Lower leg skin (tissue), 4 donors: ENCODE measurements at regions not wholly inside any gene's neighbourhood (a gene's known extent, or its start where the extent isn't known, plus 50 kb on each side); places are given as distances from the start of the nearest gene placed in this dataset.

ENCODE experiments used
- DNase-seq, 2 donors: peaks; one replicate each; pipeline ENCODE4 v3.0.0-alpha.2; 2019; ENCODE audit warnings: low spot score in 2 of 2
- H3K4me3 ChIP-seq: fragments of 200-600 bp; sonication (generic); 2 replicates; pipeline ENCODE4 v1.5.1; 2017; ENCODE audit warnings: mild to moderate bottlenecking, low read depth; ENCODE audit not compliant: poor library complexity, severe bottlenecking
- POLR2A ChIP-seq, 2 donors: fragments of 450-650 bp; IDR thresholded peaks; one replicate each; pipeline ENCODE4 v1.6.1; 2016 to 2017; ENCODE audit warnings: antibody characterized with exemption in 2 of 2, mild to moderate bottlenecking in 1 of 2, moderate library complexity in 1 of 2
- WGBS, 2 donors: methylation state at CpG; one replicate each; pipeline ENCODE4 v1.1.5; 2018; 5-methylcytosine and 5-hydroxymethylcytosine counted together
- intact Hi-C: fragments of 100-400 bp; cut with DNase I; formaldehyde crosslinking; loops from one replicate; pipeline ENCODE4 v1.15.0; 2023; ENCODE audit warnings: low total_unique reads
- TF ChIP-seq, protein P1 (sequence below), 3 donors: fragments of 450-650 bp; IDR thresholded peaks; one replicate each; pipeline ENCODE4 v1.5.1; 2016; ENCODE audit warnings: antibody characterized with exemption in 3 of 3, mild to moderate bottlenecking in 3 of 3, moderate library complexity in 2 of 3

DNA sequence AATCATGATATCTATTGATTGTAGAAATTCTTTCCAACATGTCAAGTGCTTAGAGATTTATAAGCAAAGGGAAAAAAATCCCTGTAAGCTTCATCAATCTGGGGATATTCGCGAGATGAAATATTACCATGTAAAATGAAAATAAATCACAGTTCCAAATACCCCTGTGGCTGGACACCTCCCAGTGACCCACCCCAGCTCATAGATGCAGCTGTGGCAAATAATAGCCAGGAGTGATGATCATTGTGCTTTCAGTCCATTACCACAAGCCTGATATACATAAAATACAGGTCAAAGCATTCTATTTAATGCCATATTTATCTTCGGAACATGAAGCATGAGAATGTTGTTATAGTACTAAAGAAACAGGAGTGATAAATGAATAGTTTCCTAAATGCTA is 274.9 kb upstream of the LRRC7 start:
- DNase-seq, result no peak
- no peak overlapping the region for H3K4me3 ChIP-seq
- WGBS, 2 donors, result 70 to 77% methylated on average over 3 of the region's 3 CpGs
- intact Hi-C loops, result no loop called here
- no peak for TF ChIP-seq POLR2A (IDR thresholded peaks at IDR 0.05)
- TF ChIP-seq, protein P1, sequence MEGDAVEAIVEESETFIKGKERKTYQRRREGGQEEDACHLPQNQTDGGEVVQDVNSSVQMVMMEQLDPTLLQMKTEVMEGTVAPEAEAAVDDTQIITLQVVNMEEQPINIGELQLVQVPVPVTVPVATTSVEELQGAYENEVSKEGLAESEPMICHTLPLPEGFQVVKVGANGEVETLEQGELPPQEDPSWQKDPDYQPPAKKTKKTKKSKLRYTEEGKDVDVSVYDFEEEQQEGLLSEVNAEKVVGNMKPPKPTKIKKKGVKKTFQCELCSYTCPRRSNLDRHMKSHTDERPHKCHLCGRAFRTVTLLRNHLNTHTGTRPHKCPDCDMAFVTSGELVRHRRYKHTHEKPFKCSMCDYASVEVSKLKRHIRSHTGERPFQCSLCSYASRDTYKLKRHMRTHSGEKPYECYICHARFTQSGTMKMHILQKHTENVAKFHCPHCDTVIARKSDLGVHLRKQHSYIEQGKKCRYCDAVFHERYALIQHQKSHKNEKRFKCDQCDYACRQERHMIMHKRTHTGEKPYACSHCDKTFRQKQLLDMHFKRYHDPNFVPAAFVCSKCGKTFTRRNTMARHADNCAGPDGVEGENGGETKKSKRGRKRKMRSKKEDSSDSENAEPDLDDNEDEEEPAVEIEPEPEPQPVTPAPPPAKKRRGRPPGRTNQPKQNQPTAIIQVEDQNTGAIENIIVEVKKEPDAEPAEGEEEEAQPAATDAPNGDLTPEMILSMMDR (IDR thresholded peaks at IDR 0.05), result no peak

DNA sequence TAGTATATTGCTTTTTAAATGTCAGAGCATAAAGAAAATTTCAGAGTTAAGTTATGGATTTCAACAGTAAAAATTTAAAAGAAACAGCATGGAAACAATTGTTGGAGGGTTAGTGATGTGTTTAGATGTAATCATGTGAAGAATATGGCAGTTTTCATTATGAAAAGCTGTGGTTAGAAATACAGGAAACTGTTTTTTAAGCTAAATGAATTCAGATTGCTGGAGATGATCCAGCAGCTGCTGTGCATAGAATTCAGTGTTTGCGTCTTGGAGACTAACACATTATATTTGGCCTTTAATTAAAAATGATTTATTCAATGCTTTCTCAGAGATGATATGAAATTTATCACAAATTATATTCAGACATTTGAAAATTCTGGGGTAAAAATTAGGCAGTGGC is 273.6 kb upstream of the LRRC7 start:
- 46 to 47% methylated on average over 1 of the region's 1 CpG for WGBS, 2 donors
- intact Hi-C loops, result no loop called here
- TF ChIP-seq, protein P1 (IDR thresholded peaks at IDR 0.05), result no peak
- TF ChIP-seq POLR2A (IDR thresholded peaks at IDR 0.05), result no peak
- no peak for DNase-seq
- H3K4me3 ChIP-seq, result no peak overlapping the region

DNA sequence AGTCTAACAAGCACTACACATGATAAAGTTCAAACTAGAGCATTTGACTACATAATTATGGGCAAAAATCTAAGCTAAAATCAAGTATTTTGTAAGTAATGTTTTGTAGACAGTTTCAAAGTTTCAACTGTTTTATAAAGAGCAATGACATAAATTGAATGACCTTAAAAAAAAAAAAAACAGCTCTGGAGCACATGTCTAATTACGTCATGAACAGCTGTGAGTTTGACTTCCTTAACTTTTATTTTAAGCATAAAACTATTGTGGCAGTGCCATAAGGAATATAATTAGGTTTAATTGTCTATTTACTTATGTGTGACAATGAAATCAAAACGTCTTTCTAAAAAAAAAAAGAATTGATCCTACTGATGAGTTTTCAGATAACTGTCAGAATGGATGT is 272.5 kb upstream of the LRRC7 start:
- no peak for TF ChIP-seq POLR2A (IDR thresholded peaks at IDR 0.05)
- TF ChIP-seq, protein P1 (IDR thresholded peaks at IDR 0.05), result no peak
- no peak for DNase-seq
- 13 to 17% methylated on average over 2 of the region's 2 CpGs for WGBS, 2 donors
- intact Hi-C loops, result no loop called here
- H3K4me3 ChIP-seq, result no peak overlapping the region

DNA sequence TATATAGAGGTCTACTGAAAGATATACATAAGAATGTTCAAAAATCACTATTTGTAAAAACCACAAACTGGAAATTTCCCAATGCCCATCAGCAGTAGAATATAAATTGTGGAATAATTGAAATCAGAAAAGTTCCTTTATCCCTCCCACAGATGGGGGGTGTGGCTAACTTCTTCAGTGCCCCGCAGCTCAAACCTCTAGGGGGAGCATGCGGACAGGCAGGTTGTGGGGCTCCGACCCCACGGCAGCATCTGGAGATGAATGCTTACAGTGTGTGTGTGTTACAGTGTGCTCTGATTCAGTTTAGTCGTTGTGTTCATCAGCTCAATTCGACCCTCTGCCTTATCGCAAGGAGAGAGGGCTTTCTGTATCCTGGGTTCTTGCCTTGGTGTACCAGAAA is 262.1 kb upstream of the LRRC7 start:
- H3K4me3 ChIP-seq, result no peak overlapping the region
- no peak for TF ChIP-seq POLR2A (IDR thresholded peaks at IDR 0.05)
- TF ChIP-seq, protein P1 (IDR thresholded peaks at IDR 0.05), result no peak
- no peak for DNase-seq
- intact Hi-C loops, result no loop called here
- 68 to 69% methylated on average over 7 of the region's 7 CpGs for WGBS, 2 donors

DNA sequence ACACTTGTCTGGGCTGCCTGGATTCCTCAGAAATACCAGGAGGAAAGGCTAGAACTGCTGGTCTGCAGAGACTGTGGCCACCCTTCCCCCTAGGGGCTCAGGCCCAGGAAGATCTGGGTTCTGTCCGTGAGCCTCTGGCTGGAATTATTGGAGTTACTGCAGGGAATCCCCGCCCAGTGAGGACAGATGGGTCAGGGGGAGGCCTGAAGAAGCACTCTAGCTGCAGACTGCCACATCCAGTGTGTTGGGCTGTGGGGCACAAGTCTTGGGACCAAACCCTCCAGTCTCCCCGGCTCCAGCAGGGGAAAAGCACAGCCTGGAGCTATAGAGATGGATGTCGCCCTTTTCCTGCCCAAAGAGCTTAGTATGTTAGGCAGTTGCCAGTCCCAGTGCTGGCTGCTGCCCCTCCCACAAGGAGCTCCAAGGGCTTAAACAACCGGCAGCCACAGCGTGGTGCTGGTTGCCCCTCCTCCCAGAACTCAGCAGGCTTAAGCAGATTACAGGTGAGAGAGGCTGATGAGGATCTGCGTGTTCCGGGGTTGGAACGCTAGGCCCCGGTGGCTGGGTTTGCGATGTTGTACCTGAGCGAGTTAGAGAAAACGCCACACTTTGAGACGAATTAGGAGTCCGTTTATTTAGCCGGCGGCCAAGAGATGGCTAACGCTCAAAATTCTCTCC is 255.5 kb upstream of the LRRC7 start:
- no peak for TF ChIP-seq POLR2A (IDR thresholded peaks at IDR 0.05)
- TF ChIP-seq, protein P1 (IDR thresholded peaks at IDR 0.05), result no peak
- no peak overlapping the region for H3K4me3 ChIP-seq
- intact Hi-C loops, result no loop called here
- WGBS, 2 donors, result 62 to 73% methylated on average over 17 of the region's 18 CpGs
- peak in 1 of 2 donors; percentile 82 for DNase-seq

DNA sequence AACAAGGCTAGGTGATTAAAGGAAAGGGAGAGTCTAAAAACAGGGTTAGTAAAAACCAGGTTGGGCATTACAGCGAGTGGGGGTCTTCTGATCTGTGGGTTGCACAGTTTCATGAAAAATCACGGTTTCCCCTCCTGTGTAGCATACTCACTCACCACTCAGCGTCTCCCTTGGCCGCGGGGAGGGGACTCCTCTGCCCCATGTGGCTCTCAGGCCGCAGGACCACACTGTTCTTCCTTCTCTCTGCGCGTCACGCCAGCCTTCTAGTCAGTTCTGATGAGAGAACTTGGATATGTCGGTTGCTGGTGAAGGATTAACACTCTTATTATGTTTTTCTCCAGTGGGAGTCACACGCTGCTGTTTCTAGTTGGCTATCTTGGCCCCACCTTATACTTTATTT is 254.6 kb upstream of the LRRC7 start:
- H3K4me3 ChIP-seq, result no peak overlapping the region
- DNase-seq, result no peak
- 90% methylated on average over 11 of the region's 11 CpGs for WGBS, 2 donors
- TF ChIP-seq, protein P1 (IDR thresholded peaks at IDR 0.05), result no peak
- TF ChIP-seq POLR2A (IDR thresholded peaks at IDR 0.05), result no peak
- intact Hi-C loops, result no loop called here
